Heart left ventricle (tissue), 13 donors: ENCODE measurements at regions not wholly inside any gene's neighbourhood (a gene's known extent, or its start where the extent isn't known, plus 50 kb on each side); places are given as distances from the start of the nearest gene placed in this dataset.

ENCODE experiments used
- POLR2A ChIP-seq, 2 donors: fragments of 450-650 bp; IDR thresholded peaks; one replicate each; pipeline ENCODE4 v1.6.1; 2017; ENCODE audit warnings: antibody characterized with exemption in 2 of 2, mild to moderate bottlenecking in 2 of 2, moderate library complexity in 2 of 2
- TF ChIP-seq, protein P1 (sequence below), 12 donors: fragments of 200-600 bp; sonication (generic) in 4 of 12; IDR thresholded peaks; one replicate each; pipeline versions ENCODE4 v1.5.0 to v1.8.0; 2018 to 2022; ENCODE audit warnings: antibody characterized with exemption in 12 of 12, mild to moderate bottlenecking in 5 of 12
- donor health status: ischemic (EF 13 %, LVEDD 7.1; RV severe dilation, severe dysfunction).
- donor health status: DM: no; HTN: yes; CAD: no.
- donor health status: DM: no; HTN: no; CAD: no.
- donor health status: ischemic (EF 25% LVEDD 6.9; RV normal size, moderate dysfunction).
- donor health status: ischemic (EF 25% LVEDD 5.7; RV mildly dilated, moderate dysfunction).
- donor health status: ischemic (EF 35%, LVEDD 5.7; RV mildly dilated, moderate dysfunction).
- donor health status: nonischemic (EF 11% LVEDD 7.7; RV severe dilation, severe dysfunction).
- donor health status: DM: yes; HTN: yes; CAD: no.
- donor health status: PGD.
- donor health status: ischemic (EF 29% LVEDD 5.4; RV normal size, mild dysfunction).
- donor health status: nonischemic (EF 23%, LVEDD 6.1; RV moderate dilation, normal function).

DNA sequence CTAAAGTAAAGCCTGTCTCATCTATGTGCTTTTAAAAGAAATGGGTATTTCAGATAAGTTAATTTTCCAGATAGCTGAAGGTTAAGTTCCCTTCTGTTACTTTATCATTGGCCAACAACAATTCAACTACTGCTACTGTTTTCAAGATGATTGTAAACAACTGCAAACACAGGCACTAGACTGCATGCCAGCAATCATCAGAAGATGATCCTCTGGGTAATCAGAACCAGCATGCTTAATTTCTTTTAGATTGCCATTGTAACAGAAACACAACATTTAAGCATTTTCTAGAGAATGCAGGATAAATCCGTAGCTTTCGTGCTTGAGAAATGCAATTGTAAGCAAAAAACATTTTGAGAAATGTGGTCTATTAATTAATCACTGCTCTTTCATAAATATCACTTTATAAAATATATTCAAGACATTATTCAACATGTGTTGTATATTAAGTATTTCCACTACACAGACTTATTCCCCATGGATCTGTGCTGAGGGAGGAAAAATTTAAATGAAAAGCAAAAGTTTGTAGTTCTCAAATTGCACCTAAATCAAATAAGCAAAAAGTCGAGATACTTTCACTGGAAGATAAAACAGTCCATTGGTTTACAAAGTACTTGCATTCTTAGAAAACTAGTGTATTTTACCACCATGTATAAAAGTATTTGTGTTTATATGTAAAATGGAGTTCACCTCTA, 133.7 kb downstream of the ATL2 start:
- TF ChIP-seq, protein P1, sequence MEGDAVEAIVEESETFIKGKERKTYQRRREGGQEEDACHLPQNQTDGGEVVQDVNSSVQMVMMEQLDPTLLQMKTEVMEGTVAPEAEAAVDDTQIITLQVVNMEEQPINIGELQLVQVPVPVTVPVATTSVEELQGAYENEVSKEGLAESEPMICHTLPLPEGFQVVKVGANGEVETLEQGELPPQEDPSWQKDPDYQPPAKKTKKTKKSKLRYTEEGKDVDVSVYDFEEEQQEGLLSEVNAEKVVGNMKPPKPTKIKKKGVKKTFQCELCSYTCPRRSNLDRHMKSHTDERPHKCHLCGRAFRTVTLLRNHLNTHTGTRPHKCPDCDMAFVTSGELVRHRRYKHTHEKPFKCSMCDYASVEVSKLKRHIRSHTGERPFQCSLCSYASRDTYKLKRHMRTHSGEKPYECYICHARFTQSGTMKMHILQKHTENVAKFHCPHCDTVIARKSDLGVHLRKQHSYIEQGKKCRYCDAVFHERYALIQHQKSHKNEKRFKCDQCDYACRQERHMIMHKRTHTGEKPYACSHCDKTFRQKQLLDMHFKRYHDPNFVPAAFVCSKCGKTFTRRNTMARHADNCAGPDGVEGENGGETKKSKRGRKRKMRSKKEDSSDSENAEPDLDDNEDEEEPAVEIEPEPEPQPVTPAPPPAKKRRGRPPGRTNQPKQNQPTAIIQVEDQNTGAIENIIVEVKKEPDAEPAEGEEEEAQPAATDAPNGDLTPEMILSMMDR (IDR thresholded peaks at IDR 0.05): no peak
- no peak for TF ChIP-seq POLR2A (IDR thresholded peaks at IDR 0.05)
